ENCODE measurements at regions not wholly inside any gene's neighbourhood (a gene's known extent, or its start where the extent isn't known, plus 50 kb on each side); places are given as distances from the start of the nearest gene placed in this dataset.
A peak's percentile ranks its signal among the peaks of the same experiment; 100 is the strongest.

- no peak for DNase-seq (ENCODE audit: low read depth)
- H3K4me3 ChIP-seq (ENCODE audit: low read depth, low read length) = no peak overlapping the region
- TF ChIP-seq, protein P1, sequence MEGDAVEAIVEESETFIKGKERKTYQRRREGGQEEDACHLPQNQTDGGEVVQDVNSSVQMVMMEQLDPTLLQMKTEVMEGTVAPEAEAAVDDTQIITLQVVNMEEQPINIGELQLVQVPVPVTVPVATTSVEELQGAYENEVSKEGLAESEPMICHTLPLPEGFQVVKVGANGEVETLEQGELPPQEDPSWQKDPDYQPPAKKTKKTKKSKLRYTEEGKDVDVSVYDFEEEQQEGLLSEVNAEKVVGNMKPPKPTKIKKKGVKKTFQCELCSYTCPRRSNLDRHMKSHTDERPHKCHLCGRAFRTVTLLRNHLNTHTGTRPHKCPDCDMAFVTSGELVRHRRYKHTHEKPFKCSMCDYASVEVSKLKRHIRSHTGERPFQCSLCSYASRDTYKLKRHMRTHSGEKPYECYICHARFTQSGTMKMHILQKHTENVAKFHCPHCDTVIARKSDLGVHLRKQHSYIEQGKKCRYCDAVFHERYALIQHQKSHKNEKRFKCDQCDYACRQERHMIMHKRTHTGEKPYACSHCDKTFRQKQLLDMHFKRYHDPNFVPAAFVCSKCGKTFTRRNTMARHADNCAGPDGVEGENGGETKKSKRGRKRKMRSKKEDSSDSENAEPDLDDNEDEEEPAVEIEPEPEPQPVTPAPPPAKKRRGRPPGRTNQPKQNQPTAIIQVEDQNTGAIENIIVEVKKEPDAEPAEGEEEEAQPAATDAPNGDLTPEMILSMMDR (IDR thresholded peaks at IDR 0.05; ENCODE audit: low read depth, low read length, missing control alignments) = no peak
- in situ Hi-C loops (cut with HindIII; ENCODE audit: low sequenced_read_pairs) = no loop called here
Measured at GRCh38 chr5:54746777-54747398, 229.3 kb downstream of the SNX18 start.

DNA sequence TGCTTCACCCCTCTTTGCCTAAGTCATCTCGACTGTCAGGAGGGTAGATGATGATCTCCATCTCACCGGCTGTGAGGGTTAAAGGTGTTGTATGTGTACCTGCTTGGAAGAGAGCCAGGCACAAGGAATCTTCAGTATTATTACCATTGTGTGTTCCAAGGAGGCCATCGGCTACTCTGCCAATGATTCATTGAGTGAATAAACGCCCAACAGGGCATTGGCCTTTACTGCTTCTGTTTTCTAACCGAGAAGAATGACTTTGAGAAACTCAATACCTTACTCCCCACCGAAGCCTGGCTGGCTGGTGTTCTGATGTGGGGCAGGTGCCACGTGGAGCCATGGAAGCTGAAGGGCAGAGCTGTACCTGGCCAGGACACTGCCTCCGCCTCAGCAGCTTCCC lies 228.8 kb downstream of the SNX18 start:
- in situ Hi-C loops (cut with HindIII; ENCODE audit: low sequenced_read_pairs) = no loop called here
- TF ChIP-seq, protein P1 (IDR thresholded peaks at IDR 0.05; ENCODE audit: low read depth, low read length, missing control alignments) = no peak
- no peak for DNase-seq (ENCODE audit: low read depth)
- H3K4me3 ChIP-seq (ENCODE audit: low read depth, low read length) = no peak overlapping the region

- no peak overlapping the region for H3K4me3 ChIP-seq (ENCODE audit: low read depth, low read length)
- no peak for DNase-seq (ENCODE audit: low read depth)
- TF ChIP-seq, protein P1 (IDR thresholded peaks at IDR 0.05; ENCODE audit: low read depth, low read length, missing control alignments) = no peak
- in situ Hi-C loops (cut with HindIII; ENCODE audit: low sequenced_read_pairs) = no loop called here
Measured at GRCh38 chr5:54745599-54745998, 228.0 kb downstream of the SNX18 start.

GRCh38 chr5:54743997-54744788 lies 226.6 kb downstream of the SNX18 start:
- in situ Hi-C loops (cut with HindIII; ENCODE audit: low sequenced_read_pairs) = no loop called here
- H3K4me3 ChIP-seq (ENCODE audit: low read depth, low read length) = no peak overlapping the region
- TF ChIP-seq, protein P1 (IDR thresholded peaks at IDR 0.05; ENCODE audit: low read depth, low read length, missing control alignments) = no peak
- DNase-seq (ENCODE audit: low read depth) = peak; percentile 96

GRCh38 chr5:54743581-54743980 lies 226.0 kb downstream of the SNX18 start:
- TF ChIP-seq, protein P1 (IDR thresholded peaks at IDR 0.05; ENCODE audit: low read depth, low read length, missing control alignments) = no peak
- in situ Hi-C loops (cut with HindIII; ENCODE audit: low sequenced_read_pairs) = no loop called here
- H3K4me3 ChIP-seq (ENCODE audit: low read depth, low read length) = no peak overlapping the region
- DNase-seq (ENCODE audit: low read depth) = no peak

DNA sequence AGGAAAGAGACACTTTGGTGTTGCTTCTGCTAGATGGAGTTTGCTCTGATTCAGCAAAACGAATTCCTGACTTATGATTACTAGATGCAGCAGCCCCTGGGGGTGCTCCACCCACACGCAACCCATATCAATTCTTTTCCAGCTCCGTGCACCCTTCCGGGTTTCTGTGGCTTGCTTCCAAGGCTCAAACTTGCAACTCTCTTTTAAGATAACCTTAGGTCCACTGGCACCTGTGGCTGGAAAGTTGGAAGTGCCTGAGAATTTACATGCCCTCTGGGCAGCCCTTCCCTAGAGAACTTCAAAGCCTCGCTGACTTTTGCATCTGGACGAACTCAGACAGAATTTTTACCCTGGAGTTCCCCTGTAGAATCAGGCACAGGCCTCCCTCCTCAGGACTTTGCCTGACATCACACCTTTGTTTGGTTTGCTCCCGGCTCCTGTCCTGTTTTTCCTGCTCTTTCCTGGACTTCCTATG lies 224.9 kb downstream of the SNX18 start:
- no peak for DNase-seq (ENCODE audit: low read depth)
- in situ Hi-C loops (cut with HindIII; ENCODE audit: low sequenced_read_pairs) = no loop called here
- no peak overlapping the region for H3K4me3 ChIP-seq (ENCODE audit: low read depth, low read length)
- TF ChIP-seq, protein P1 (IDR thresholded peaks at IDR 0.05; ENCODE audit: low read depth, low read length, missing control alignments) = peak; percentile 34

Data from astrocyte of the cerebellum (primary cell).